H9 (cell line): ENCODE measurements at regions not wholly inside any gene's neighbourhood (a gene's known extent, or its start where the extent isn't known, plus 50 kb on each side); places are given as distances from the start of the nearest gene placed in this dataset.
A peak's percentile ranks its signal among the peaks of the same experiment; 100 is the strongest.

ENCODE experiments used
- DNase-seq: peaks from one replicate; pipeline ENCODE4 v3.0.0-alpha.2; 2017
- H2AFZ ChIP-seq: one replicate; pipeline ENCODE4 v1.6.1; 2013; ENCODE audit warnings: mild to moderate bottlenecking, low read length, control low read depth, moderate library complexity
- H2AK5ac ChIP-seq: 2 replicates; pipeline ENCODE4 v1.6.1; 2013; ENCODE audit warnings: low read length, control low read depth, mixed read lengths; ENCODE audit not compliant: insufficient read length
- H2BK120ac ChIP-seq: one replicate; pipeline ENCODE4 v1.6.1; 2013; ENCODE audit warnings: low read depth, mild to moderate bottlenecking, low read length, control low read depth, inconsistent platforms; ENCODE audit not compliant: poor library complexity, severe bottlenecking
- H2BK12ac ChIP-seq: 2 replicates; pipeline ENCODE4 v1.6.1; 2013; ENCODE audit warnings: low read length, control low read depth, mixed read lengths, low read depth; ENCODE audit not compliant: insufficient read length
- H2BK15ac ChIP-seq: 2 replicates; pipeline ENCODE4 v1.6.1; 2013; ENCODE audit warnings: low read depth, low read length, control low read depth
- H2BK20ac ChIP-seq: one replicate; pipeline ENCODE4 v1.6.1; 2013; ENCODE audit warnings: low read depth, mild to moderate bottlenecking, low read length, control low read depth, inconsistent platforms; ENCODE audit not compliant: poor library complexity, severe bottlenecking
- H2BK5ac ChIP-seq: 2 replicates; pipeline ENCODE4 v1.6.1; 2013; ENCODE audit warnings: low read length, control low read depth, mixed read lengths; ENCODE audit not compliant: insufficient read length
- H3K14ac ChIP-seq: 2 replicates; pipeline ENCODE4 v1.6.1; 2013; ENCODE audit warnings: low read length, control low read depth; ENCODE audit not compliant: insufficient read depth
- H3K18ac ChIP-seq: 2 replicates; pipeline ENCODE4 v1.6.1; 2013; ENCODE audit warnings: low read depth, mild to moderate bottlenecking, mixed read lengths, low read length, control low read depth; ENCODE audit not compliant: insufficient read length
- H3K23ac ChIP-seq: 2 replicates; pipeline ENCODE4 v1.6.1; 2013; ENCODE audit warnings: low read length, control low read depth, mixed read lengths, low read depth; ENCODE audit not compliant: insufficient read length
- H3K23me2 ChIP-seq: 2 replicates; pipeline ENCODE4 v1.6.1; 2013; ENCODE audit warnings: low read depth, mild to moderate bottlenecking, mixed read lengths, low read length, control low read depth; ENCODE audit not compliant: insufficient read length, poor library complexity, severe bottlenecking
- H3K27ac ChIP-seq: 2 replicates; pipeline ENCODE4 v1.5.1; 2013; ENCODE audit warnings: low read length, control low read depth, mixed read lengths, low read depth; ENCODE audit not compliant: insufficient read length
- H3K27me3 ChIP-seq: 2 replicates; pipeline ENCODE4 v1.6.1; 2013; ENCODE audit warnings: low read length, control low read depth, inconsistent platforms; ENCODE audit not compliant: insufficient read depth
- H3K4ac ChIP-seq: 2 replicates; pipeline ENCODE4 v1.6.1; 2013; ENCODE audit warnings: low read depth, mild to moderate bottlenecking, control low read depth, inconsistent platforms, low read length, moderate library complexity
- H3K4me1 ChIP-seq: 2 replicates; pipeline ENCODE4 v1.6.1; 2013; ENCODE audit warnings: low read length, control low read depth, inconsistent platforms; ENCODE audit not compliant: insufficient read depth
- H3K4me2 ChIP-seq: 2 replicates; pipeline ENCODE4 v1.6.1; 2013; ENCODE audit warnings: low read length, control low read depth, mixed read lengths; ENCODE audit not compliant: insufficient read length, insufficient read depth
- H3K56ac ChIP-seq: 2 replicates; pipeline ENCODE4 v1.6.1; 2013; ENCODE audit warnings: low read depth, mild to moderate bottlenecking, mixed read lengths, low read length, control low read depth; ENCODE audit not compliant: insufficient read length
- H3K79me1 ChIP-seq: 2 replicates; pipeline ENCODE4 v1.6.1; 2013; ENCODE audit warnings: low read depth, mild to moderate bottlenecking, moderate library complexity, low read length, control low read depth, inconsistent platforms; ENCODE audit not compliant: insufficient read depth, poor library complexity, severe bottlenecking
- H3K79me2 ChIP-seq: 2 replicates; pipeline ENCODE4 v1.6.1; 2013; ENCODE audit warnings: low read length, control low read depth, inconsistent platforms; ENCODE audit not compliant: insufficient read depth
- H3K9ac ChIP-seq: 2 replicates; pipeline ENCODE4 v1.6.1; 2013; ENCODE audit warnings: low read length, control low read depth, mixed read lengths; ENCODE audit not compliant: insufficient read length; ENCODE audit errors: extremely low read depth
- H3K9me3 ChIP-seq: one replicate; pipeline ENCODE4 v1.6.1; 2013; ENCODE audit warnings: low read depth, low read length, inconsistent platforms; ENCODE audit not compliant: control insufficient read depth
- H3T11ph ChIP-seq: one replicate; pipeline ENCODE4 v1.6.1; 2013; ENCODE audit warnings: mild to moderate bottlenecking, low read length, control low read depth, inconsistent platforms
- H4K20me1 ChIP-seq: one replicate; pipeline ENCODE4 v1.6.1; 2013; ENCODE audit not compliant: control insufficient read depth, insufficient read length, insufficient read depth
- H4K5ac ChIP-seq: 2 replicates; pipeline ENCODE4 v1.6.1; 2013; ENCODE audit warnings: low read depth, mild to moderate bottlenecking, mixed read lengths, low read length, control low read depth; ENCODE audit not compliant: insufficient read length
- H4K8ac ChIP-seq: replicated peaks from 2 replicates; pipeline ENCODE4 v1.6.1; 2013; ENCODE audit warnings: low read length, control low read depth, mixed read lengths, low read depth; ENCODE audit not compliant: insufficient read length
- H4K91ac ChIP-seq: 2 replicates; pipeline ENCODE4 v1.6.1; 2013; ENCODE audit warnings: low read depth, mild to moderate bottlenecking, moderate library complexity, mixed read lengths, low read length, control low read depth; ENCODE audit not compliant: insufficient read length
- H3K27ac Mint-ChIP-seq, 3 experiments: 2 replicates in 2 of 3; 3 replicates in 1 of 3; pipeline ENCODE4 v1.8.0; 2020 to 2021; ENCODE audit warnings: mixed read lengths in 3 of 3, mild to moderate bottlenecking in 1 of 3, moderate library complexity in 1 of 3
- H3K27me3 Mint-ChIP-seq: 2 replicates; pipeline ENCODE4 v1.8.0; 2021; ENCODE audit warnings: low read depth, mild to moderate bottlenecking, moderate library complexity, mixed read lengths
- H3K36me3 Mint-ChIP-seq, 3 experiments: 2 replicates in 2 of 3; 3 replicates in 1 of 3; pipeline ENCODE4 v1.8.0; 2020 to 2021; ENCODE audit warnings: low read depth in 3 of 3, mixed read lengths in 3 of 3; ENCODE audit not compliant: insufficient read depth in 1 of 3
- H3K4me1 Mint-ChIP-seq, 2 experiments: 2 replicates each; pipeline ENCODE4 v1.8.0; 2020; ENCODE audit warnings: mixed read lengths in 2 of 2
- H3K4me3 Mint-ChIP-seq, 2 experiments: 2 replicates in 1 of 2; 3 replicates in 1 of 2; pipeline ENCODE4 v1.8.0; 2020 to 2021; ENCODE audit warnings: mild to moderate bottlenecking in 2 of 2, mixed read lengths in 2 of 2, moderate library complexity in 1 of 2
- H3K9me3 Mint-ChIP-seq, 2 experiments: 2 replicates in 1 of 2; 3 replicates in 1 of 2; pipeline ENCODE4 v1.8.0; 2020; ENCODE audit warnings: mild to moderate bottlenecking in 2 of 2, mixed read lengths in 2 of 2, moderate library complexity in 1 of 2
- WGBS: extraction: QIAGEN DNeasy Blood & Tissue Kit; methylation state at CpG from one replicate; pipeline ENCODE4 v1.1.7; 2013; ENCODE audit warnings: missing lambda C conversion rate, low lambda C conversion rate, mixed read lengths; ENCODE audit not compliant: insufficient read length; ENCODE audit errors: extremely low coverage; 5-methylcytosine and 5-hydroxymethylcytosine counted together
- TF ChIP-seq, protein P1 (sequence below): fragments of 200-600 bp; sonication (generic); conservative IDR thresholded peaks from 3 replicates; pipeline ENCODE4 v1.8.0; 2021; ENCODE audit warnings: antibody characterized with exemption, mild to moderate bottlenecking

- Histone ChIP-seq H3K14ac (no peak overlapping the region), H3K4ac (no peak overlapping the region), H4K91ac (no peak overlapping the region), H3K18ac (no peak overlapping the region), H3K56ac (no peak overlapping the region), H2BK5ac (no peak overlapping the region), H3K9me3 (no peaks in the 10 kb centered on the region), H4K20me1 (no peaks in the 10 kb centered on the region), H4K8ac (no peak overlapping the region), H3K23me2 (no peaks in the 10 kb centered on the region), H3K79me2 (no peaks in the 10 kb centered on the region), H2BK20ac (no peak overlapping the region), H3K79me1 (no peaks in the 10 kb centered on the region), H3K9ac (no peak overlapping the region), H2BK12ac (no peak overlapping the region), H3K27me3 (no peaks in the 10 kb centered on the region), H2AK5ac (no peak overlapping the region), H3K27ac (no peak overlapping the region), H3T11ph (no peak overlapping the region), H4K5ac (no peak overlapping the region), H2BK15ac (no peak overlapping the region), H3K23ac (no peak overlapping the region), H2BK120ac (no peak overlapping the region), H3K4me2 (no peak overlapping the region), H2AFZ (no peak overlapping the region), H3K4me1 (no peaks in the 10 kb centered on the region)
- Mint-ChIP-seq H3K9me3 (no peaks in the 10 kb centered on the region), H3K36me3 (no peaks in the 10 kb centered on the region), H3K4me3 (no peak overlapping the region), H3K27me3 (no peaks in the 10 kb centered on the region), H3K27ac (no peak overlapping the region), H3K4me1 (peaks cover 6% of the 10 kb centered on the region in 2 experiments)
- DNase-seq: peak; percentile 63
- TF ChIP-seq, protein P1, sequence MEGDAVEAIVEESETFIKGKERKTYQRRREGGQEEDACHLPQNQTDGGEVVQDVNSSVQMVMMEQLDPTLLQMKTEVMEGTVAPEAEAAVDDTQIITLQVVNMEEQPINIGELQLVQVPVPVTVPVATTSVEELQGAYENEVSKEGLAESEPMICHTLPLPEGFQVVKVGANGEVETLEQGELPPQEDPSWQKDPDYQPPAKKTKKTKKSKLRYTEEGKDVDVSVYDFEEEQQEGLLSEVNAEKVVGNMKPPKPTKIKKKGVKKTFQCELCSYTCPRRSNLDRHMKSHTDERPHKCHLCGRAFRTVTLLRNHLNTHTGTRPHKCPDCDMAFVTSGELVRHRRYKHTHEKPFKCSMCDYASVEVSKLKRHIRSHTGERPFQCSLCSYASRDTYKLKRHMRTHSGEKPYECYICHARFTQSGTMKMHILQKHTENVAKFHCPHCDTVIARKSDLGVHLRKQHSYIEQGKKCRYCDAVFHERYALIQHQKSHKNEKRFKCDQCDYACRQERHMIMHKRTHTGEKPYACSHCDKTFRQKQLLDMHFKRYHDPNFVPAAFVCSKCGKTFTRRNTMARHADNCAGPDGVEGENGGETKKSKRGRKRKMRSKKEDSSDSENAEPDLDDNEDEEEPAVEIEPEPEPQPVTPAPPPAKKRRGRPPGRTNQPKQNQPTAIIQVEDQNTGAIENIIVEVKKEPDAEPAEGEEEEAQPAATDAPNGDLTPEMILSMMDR: peak; percentile 83
- WGBS: no CpG with 5 or more reads among the region's 6 CpGs
Observed at GRCh38 chr15:95259513-95259912, 1028.2 kb downstream of the MCTP2 start.
